Trophoblast cell (in vitro differentiated cells and primary cell): ENCODE measurements at regions not wholly inside any gene's neighbourhood (a gene's known extent, or its start where the extent isn't known, plus 50 kb on each side); places are given as distances from the start of the nearest gene placed in this dataset.

Source experiments
- DNase-seq, 2 donors: peaks; one replicate each; pipeline ENCODE4 v3.0.0-alpha.2; 2016
- H2AFZ ChIP-seq: 2 replicates; pipeline ENCODE4 v1.6.1; 2013; ENCODE audit warnings: low read length, moderate library complexity, mild to moderate bottlenecking; ENCODE audit not compliant: insufficient read depth, poor library complexity
- H2AK5ac ChIP-seq: 2 replicates; pipeline ENCODE4 v1.6.1; 2013; ENCODE audit warnings: mild to moderate bottlenecking, low read length
- H2BK120ac ChIP-seq: 2 replicates; pipeline ENCODE4 v1.6.1; 2013; ENCODE audit warnings: low read length, mild to moderate bottlenecking, moderate library complexity; ENCODE audit not compliant: insufficient read depth, poor library complexity
- H2BK12ac ChIP-seq: 2 replicates; pipeline ENCODE4 v1.6.1; 2013; ENCODE audit warnings: mild to moderate bottlenecking, low read length, moderate library complexity
- H2BK5ac ChIP-seq: 2 replicates; pipeline ENCODE4 v1.6.1; 2013; ENCODE audit warnings: low read length, low read depth, moderate library complexity, mild to moderate bottlenecking; ENCODE audit not compliant: poor library complexity
- H3K14ac ChIP-seq: 2 replicates; pipeline ENCODE4 v1.6.1; 2013; ENCODE audit warnings: mild to moderate bottlenecking, low read length
- H3K18ac ChIP-seq: 2 replicates; pipeline ENCODE4 v1.6.1; 2013; ENCODE audit warnings: mild to moderate bottlenecking, low read length
- H3K23ac ChIP-seq: 2 replicates; pipeline ENCODE4 v1.6.1; 2013; ENCODE audit warnings: low read length
- H3K27ac ChIP-seq: 2 replicates; pipeline ENCODE4 v1.5.1; 2013; ENCODE audit warnings: low read depth, mild to moderate bottlenecking, inconsistent platforms, low read length, moderate library complexity
- H3K27me3 ChIP-seq: 2 replicates; pipeline ENCODE4 v1.6.1; 2013; ENCODE audit warnings: inconsistent platforms, mild to moderate bottlenecking, low read length, moderate library complexity; ENCODE audit not compliant: insufficient read depth
- H3K36me3 ChIP-seq, 2 experiments: 1 replicate in 1 of 2; 2 replicates in 1 of 2; pipeline ENCODE4 v1.6.1; 2013; ENCODE audit warnings: low read length in 2 of 2, mild to moderate bottlenecking in 2 of 2, moderate library complexity in 1 of 2; ENCODE audit not compliant: insufficient read depth in 2 of 2, control insufficient read depth in 1 of 2
- H3K4ac ChIP-seq: 2 replicates; pipeline ENCODE4 v1.6.1; 2013; ENCODE audit warnings: low read depth, mild to moderate bottlenecking, low read length, moderate library complexity
- H3K4me1 ChIP-seq, 2 experiments: 1 replicate in 1 of 2; 2 replicates in 1 of 2; pipeline ENCODE4 v1.6.1; 2013; ENCODE audit warnings: low read length in 2 of 2, mild to moderate bottlenecking in 2 of 2, moderate library complexity in 1 of 2; ENCODE audit not compliant: insufficient read depth in 2 of 2, control insufficient read depth in 1 of 2
- H3K4me2 ChIP-seq: 2 replicates; pipeline ENCODE4 v1.6.1; 2013; ENCODE audit warnings: inconsistent platforms, mild to moderate bottlenecking, low read length, moderate library complexity
- H3K4me3 ChIP-seq: 2 replicates; pipeline ENCODE4 v1.5.1; 2013; ENCODE audit warnings: mild to moderate bottlenecking, low read depth, low read length, inconsistent platforms
- H3K79me1 ChIP-seq: one replicate; pipeline ENCODE4 v1.6.1; 2013; ENCODE audit warnings: low read length
- H3K79me2 ChIP-seq: 2 replicates; pipeline ENCODE4 v1.6.1; 2013; ENCODE audit warnings: low read length, mild to moderate bottlenecking; ENCODE audit not compliant: control insufficient read depth, insufficient read depth, poor library complexity
- H3K9ac ChIP-seq: 2 replicates; pipeline ENCODE4 v1.6.1; 2013; ENCODE audit warnings: mild to moderate bottlenecking, low read length
- H3K9me3 ChIP-seq: 2 replicates; pipeline ENCODE4 v1.6.1; 2013; ENCODE audit warnings: low read depth, mild to moderate bottlenecking, control low read depth, inconsistent platforms, low read length; ENCODE audit not compliant: insufficient read depth
- H4K12ac ChIP-seq: 2 replicates; pipeline ENCODE4 v1.6.1; 2013; ENCODE audit warnings: low read depth, mild to moderate bottlenecking, low read length, moderate library complexity
- H4K8ac ChIP-seq: 2 replicates; pipeline ENCODE4 v1.6.1; 2013; ENCODE audit warnings: low read depth, mild to moderate bottlenecking, low read length, moderate library complexity
- H4K91ac ChIP-seq: one replicate; pipeline ENCODE4 v1.6.1; 2013; ENCODE audit warnings: low read depth, mild to moderate bottlenecking, low read length, moderate library complexity
- WGBS: extraction: QIAGEN DNeasy Blood & Tissue Kit; methylation state at CpG from one replicate; pipeline ENCODE4 v1.1.7; 2013; ENCODE audit warnings: missing lambda C conversion rate; ENCODE audit not compliant: insufficient read length, insufficient coverage; ENCODE audit errors: extremely low coverage; 5-methylcytosine and 5-hydroxymethylcytosine counted together

DNA sequence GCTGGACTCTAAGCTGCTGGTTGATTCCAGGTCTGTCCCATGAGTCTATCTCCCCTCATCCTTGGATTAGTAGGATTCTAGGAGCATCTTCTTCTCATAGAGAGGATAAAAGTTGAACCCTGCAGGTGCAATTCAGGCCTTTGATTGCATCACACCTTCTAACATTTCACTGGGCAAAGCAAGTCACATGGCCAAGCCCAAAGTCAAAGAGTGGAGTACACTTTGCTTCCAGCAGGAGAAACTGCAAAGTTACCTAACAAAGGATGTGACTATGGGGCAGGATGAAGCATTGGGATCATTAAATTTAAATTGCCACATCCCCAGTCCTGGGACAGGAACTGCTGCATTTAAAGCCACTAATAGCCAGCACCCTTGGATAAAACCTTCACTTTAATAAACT lies 51.0 kb upstream of the EGFLAM start:
- Histone ChIP-seq H3K27ac (no peak overlapping the region), H3K4ac (no peak overlapping the region), H3K4me3 (no peak overlapping the region)

GRCh38 chr5:38202741-38203140 lies 55.6 kb upstream of the EGFLAM start:
- Histone ChIP-seq H3K9me3 (peaks cover 2% of the 10 kb centered on the region), H3K9ac (no peak overlapping the region), H4K91ac (no peak overlapping the region), H3K79me2 (no peaks in the 10 kb centered on the region), H3K27ac (no peak overlapping the region), H3K14ac (no peak overlapping the region), H3K4me2 (no peak overlapping the region), H3K79me1 (no peaks in the 10 kb centered on the region), H4K12ac (no peak overlapping the region), H3K36me3 (no peaks in the 10 kb centered on the region), H2AK5ac (no peak overlapping the region), H3K23ac (no peak overlapping the region), H3K4me1 (no peaks in the 10 kb centered on the region), H2AFZ (no peak overlapping the region), H2BK5ac (no peak overlapping the region), H3K27me3 (no peaks in the 10 kb centered on the region), H2BK12ac (no peak overlapping the region), H2BK120ac (no peak overlapping the region), H3K4ac (no peak overlapping the region), H4K8ac (no peak overlapping the region), H3K18ac (no peak overlapping the region), H3K4me3 (no peak overlapping the region)
- WGBS = no CpG with 5 or more reads among the region's 4 CpGs
- DNase-seq = no peak

More for the DNA sequence above, 51.0 kb upstream of the EGFLAM start:
- no peak overlapping the region for H3K23ac ChIP-seq
- H3K9me3 ChIP-seq = no peaks in the 10 kb centered on the region
- H2BK120ac ChIP-seq = no peak overlapping the region
- H2AK5ac ChIP-seq = no peak overlapping the region
- H2AFZ ChIP-seq = no peak overlapping the region
- no peak overlapping the region for H3K18ac ChIP-seq
- H4K8ac ChIP-seq = no peak overlapping the region
- no peak for DNase-seq
- no peak overlapping the region for H3K4me2 ChIP-seq
- no peak overlapping the region for H3K9ac ChIP-seq
- no peak overlapping the region for H2BK5ac ChIP-seq
- H2BK12ac ChIP-seq = no peak overlapping the region
- H3K14ac ChIP-seq = no peak overlapping the region
- no peaks in the 10 kb centered on the region for H3K79me1 ChIP-seq
- no peaks in the 10 kb centered on the region for H3K36me3 ChIP-seq
- H4K91ac ChIP-seq = no peak overlapping the region
- H3K4me1 ChIP-seq = no peaks in the 10 kb centered on the region
- H3K79me2 ChIP-seq = no peaks in the 10 kb centered on the region
- no peaks in the 10 kb centered on the region for H3K27me3 ChIP-seq
- H4K12ac ChIP-seq = no peak overlapping the region

- no peaks in the 10 kb centered on the region for H3K79me2 ChIP-seq
- no peak overlapping the region for H3K4me2 ChIP-seq
- H2AK5ac ChIP-seq = no peak overlapping the region
- H3K23ac ChIP-seq = no peak overlapping the region
- H3K27me3 ChIP-seq = no peaks in the 10 kb centered on the region
- H4K91ac ChIP-seq = no peak overlapping the region
- H3K27ac ChIP-seq = no peak overlapping the region
- no peak overlapping the region for H4K12ac ChIP-seq
- H2BK120ac ChIP-seq = no peak overlapping the region
- no peak overlapping the region for H3K4me3 ChIP-seq
- no peak overlapping the region for H3K18ac ChIP-seq
- H3K9ac ChIP-seq = peak overlapping the region; percentile 24
- DNase-seq = no peak
- no peak overlapping the region for H4K8ac ChIP-seq
- H3K36me3 ChIP-seq = no peaks in the 10 kb centered on the region
- no peak overlapping the region for H2AFZ ChIP-seq
- H3K4me1 ChIP-seq = no peaks in the 10 kb centered on the region
- H2BK12ac ChIP-seq = no peak overlapping the region
- no peak overlapping the region for H3K4ac ChIP-seq
- no peak overlapping the region for H2BK5ac ChIP-seq
- H3K9me3 ChIP-seq = peaks cover 2% of the 10 kb centered on the region
- no peaks in the 10 kb centered on the region for H3K79me1 ChIP-seq
- no peak overlapping the region for H3K14ac ChIP-seq
- WGBS = no CpG with 5 or more reads among the region's 1 CpG
These were observed 57.3 kb upstream of the EGFLAM start for GRCh38 chr5:38200872-38201557.

- H4K8ac ChIP-seq = no peak overlapping the region
- no peak overlapping the region for H2BK12ac ChIP-seq
- H2AK5ac ChIP-seq = no peak overlapping the region
- no peak overlapping the region for H3K4me3 ChIP-seq
- no peak overlapping the region for H3K9ac ChIP-seq
- H3K4ac ChIP-seq = no peak overlapping the region
- H3K36me3 ChIP-seq = no peaks in the 10 kb centered on the region
- H3K14ac ChIP-seq = no peak overlapping the region
- H3K79me2 ChIP-seq = no peaks in the 10 kb centered on the region
- no peak overlapping the region for H3K18ac ChIP-seq
- H2BK120ac ChIP-seq = no peak overlapping the region
- H3K27ac ChIP-seq = no peak overlapping the region
- H3K9me3 ChIP-seq = peaks cover 2% of the 10 kb centered on the region
- H2BK5ac ChIP-seq = no peak overlapping the region
- DNase-seq = no peak
- no peak overlapping the region for H3K4me2 ChIP-seq
- no peaks in the 10 kb centered on the region for H3K79me1 ChIP-seq
- H2AFZ ChIP-seq = no peak overlapping the region
- no peak overlapping the region for H4K12ac ChIP-seq
- H3K27me3 ChIP-seq = no peaks in the 10 kb centered on the region
- no peak overlapping the region for H4K91ac ChIP-seq
- no peak overlapping the region for H3K23ac ChIP-seq
- no peaks in the 10 kb centered on the region for H3K4me1 ChIP-seq
- no CpG with 5 or more reads among the region's 3 CpGs for WGBS
These were observed 61.2 kb upstream of the EGFLAM start for GRCh38 chr5:38197118-38197517.
